H9 (cell line): ENCODE measurements at regions not wholly inside any gene's neighbourhood (a gene's known extent, or its start where the extent isn't known, plus 50 kb on each side); places are given as distances from the start of the nearest gene placed in this dataset.

Experiments used
- DNase-seq: peaks from one replicate; pipeline ENCODE4 v3.0.0-alpha.2; 2017
- H2AFZ ChIP-seq: one replicate; pipeline ENCODE4 v1.6.1; 2013; ENCODE audit warnings: mild to moderate bottlenecking, low read length, control low read depth, moderate library complexity
- H2AK5ac ChIP-seq: 2 replicates; pipeline ENCODE4 v1.6.1; 2013; ENCODE audit warnings: low read length, control low read depth, mixed read lengths; ENCODE audit not compliant: insufficient read length
- H2BK120ac ChIP-seq: one replicate; pipeline ENCODE4 v1.6.1; 2013; ENCODE audit warnings: low read depth, mild to moderate bottlenecking, low read length, control low read depth, inconsistent platforms; ENCODE audit not compliant: poor library complexity, severe bottlenecking
- H2BK12ac ChIP-seq: 2 replicates; pipeline ENCODE4 v1.6.1; 2013; ENCODE audit warnings: low read length, control low read depth, mixed read lengths, low read depth; ENCODE audit not compliant: insufficient read length
- H2BK15ac ChIP-seq: 2 replicates; pipeline ENCODE4 v1.6.1; 2013; ENCODE audit warnings: low read depth, low read length, control low read depth
- H2BK20ac ChIP-seq: one replicate; pipeline ENCODE4 v1.6.1; 2013; ENCODE audit warnings: low read depth, mild to moderate bottlenecking, low read length, control low read depth, inconsistent platforms; ENCODE audit not compliant: poor library complexity, severe bottlenecking
- H2BK5ac ChIP-seq: 2 replicates; pipeline ENCODE4 v1.6.1; 2013; ENCODE audit warnings: low read length, control low read depth, mixed read lengths; ENCODE audit not compliant: insufficient read length
- H3K14ac ChIP-seq: 2 replicates; pipeline ENCODE4 v1.6.1; 2013; ENCODE audit warnings: low read length, control low read depth; ENCODE audit not compliant: insufficient read depth
- H3K18ac ChIP-seq: 2 replicates; pipeline ENCODE4 v1.6.1; 2013; ENCODE audit warnings: low read depth, mild to moderate bottlenecking, mixed read lengths, low read length, control low read depth; ENCODE audit not compliant: insufficient read length
- H3K23ac ChIP-seq: 2 replicates; pipeline ENCODE4 v1.6.1; 2013; ENCODE audit warnings: low read length, control low read depth, mixed read lengths, low read depth; ENCODE audit not compliant: insufficient read length
- H3K23me2 ChIP-seq: 2 replicates; pipeline ENCODE4 v1.6.1; 2013; ENCODE audit warnings: low read depth, mild to moderate bottlenecking, mixed read lengths, low read length, control low read depth; ENCODE audit not compliant: insufficient read length, poor library complexity, severe bottlenecking
- H3K27ac ChIP-seq: 2 replicates; pipeline ENCODE4 v1.5.1; 2013; ENCODE audit warnings: low read length, control low read depth, mixed read lengths, low read depth; ENCODE audit not compliant: insufficient read length
- H3K27me3 ChIP-seq: 2 replicates; pipeline ENCODE4 v1.6.1; 2013; ENCODE audit warnings: low read length, control low read depth, inconsistent platforms; ENCODE audit not compliant: insufficient read depth
- H3K4ac ChIP-seq: 2 replicates; pipeline ENCODE4 v1.6.1; 2013; ENCODE audit warnings: low read depth, mild to moderate bottlenecking, control low read depth, inconsistent platforms, low read length, moderate library complexity
- H3K4me1 ChIP-seq: 2 replicates; pipeline ENCODE4 v1.6.1; 2013; ENCODE audit warnings: low read length, control low read depth, inconsistent platforms; ENCODE audit not compliant: insufficient read depth
- H3K4me2 ChIP-seq: 2 replicates; pipeline ENCODE4 v1.6.1; 2013; ENCODE audit warnings: low read length, control low read depth, mixed read lengths; ENCODE audit not compliant: insufficient read length, insufficient read depth
- H3K56ac ChIP-seq: 2 replicates; pipeline ENCODE4 v1.6.1; 2013; ENCODE audit warnings: low read depth, mild to moderate bottlenecking, mixed read lengths, low read length, control low read depth; ENCODE audit not compliant: insufficient read length
- H3K79me1 ChIP-seq: 2 replicates; pipeline ENCODE4 v1.6.1; 2013; ENCODE audit warnings: low read depth, mild to moderate bottlenecking, moderate library complexity, low read length, control low read depth, inconsistent platforms; ENCODE audit not compliant: insufficient read depth, poor library complexity, severe bottlenecking
- H3K79me2 ChIP-seq: 2 replicates; pipeline ENCODE4 v1.6.1; 2013; ENCODE audit warnings: low read length, control low read depth, inconsistent platforms; ENCODE audit not compliant: insufficient read depth
- H3K9ac ChIP-seq: 2 replicates; pipeline ENCODE4 v1.6.1; 2013; ENCODE audit warnings: low read length, control low read depth, mixed read lengths; ENCODE audit not compliant: insufficient read length; ENCODE audit errors: extremely low read depth
- H3K9me3 ChIP-seq: one replicate; pipeline ENCODE4 v1.6.1; 2013; ENCODE audit warnings: low read depth, low read length, inconsistent platforms; ENCODE audit not compliant: control insufficient read depth
- H3T11ph ChIP-seq: one replicate; pipeline ENCODE4 v1.6.1; 2013; ENCODE audit warnings: mild to moderate bottlenecking, low read length, control low read depth, inconsistent platforms
- H4K20me1 ChIP-seq: one replicate; pipeline ENCODE4 v1.6.1; 2013; ENCODE audit not compliant: control insufficient read depth, insufficient read length, insufficient read depth
- H4K5ac ChIP-seq: 2 replicates; pipeline ENCODE4 v1.6.1; 2013; ENCODE audit warnings: low read depth, mild to moderate bottlenecking, mixed read lengths, low read length, control low read depth; ENCODE audit not compliant: insufficient read length
- H4K8ac ChIP-seq: replicated peaks from 2 replicates; pipeline ENCODE4 v1.6.1; 2013; ENCODE audit warnings: low read length, control low read depth, mixed read lengths, low read depth; ENCODE audit not compliant: insufficient read length
- H4K91ac ChIP-seq: 2 replicates; pipeline ENCODE4 v1.6.1; 2013; ENCODE audit warnings: low read depth, mild to moderate bottlenecking, moderate library complexity, mixed read lengths, low read length, control low read depth; ENCODE audit not compliant: insufficient read length
- H3K27ac Mint-ChIP-seq, 3 experiments: 2 replicates in 2 of 3; 3 replicates in 1 of 3; pipeline ENCODE4 v1.8.0; 2020 to 2021; ENCODE audit warnings: mixed read lengths in 3 of 3, mild to moderate bottlenecking in 1 of 3, moderate library complexity in 1 of 3
- H3K27me3 Mint-ChIP-seq: 2 replicates; pipeline ENCODE4 v1.8.0; 2021; ENCODE audit warnings: low read depth, mild to moderate bottlenecking, moderate library complexity, mixed read lengths
- H3K36me3 Mint-ChIP-seq, 3 experiments: 2 replicates in 2 of 3; 3 replicates in 1 of 3; pipeline ENCODE4 v1.8.0; 2020 to 2021; ENCODE audit warnings: low read depth in 3 of 3, mixed read lengths in 3 of 3; ENCODE audit not compliant: insufficient read depth in 1 of 3
- H3K4me1 Mint-ChIP-seq, 2 experiments: 2 replicates each; pipeline ENCODE4 v1.8.0; 2020; ENCODE audit warnings: mixed read lengths in 2 of 2
- H3K4me3 Mint-ChIP-seq, 2 experiments: 2 replicates in 1 of 2; 3 replicates in 1 of 2; pipeline ENCODE4 v1.8.0; 2020 to 2021; ENCODE audit warnings: mild to moderate bottlenecking in 2 of 2, mixed read lengths in 2 of 2, moderate library complexity in 1 of 2
- H3K9me3 Mint-ChIP-seq, 2 experiments: 2 replicates in 1 of 2; 3 replicates in 1 of 2; pipeline ENCODE4 v1.8.0; 2020; ENCODE audit warnings: mild to moderate bottlenecking in 2 of 2, mixed read lengths in 2 of 2, moderate library complexity in 1 of 2
- WGBS: extraction: QIAGEN DNeasy Blood & Tissue Kit; methylation state at CpG from one replicate; pipeline ENCODE4 v1.1.7; 2013; ENCODE audit warnings: missing lambda C conversion rate, low lambda C conversion rate, mixed read lengths; ENCODE audit not compliant: insufficient read length; ENCODE audit errors: extremely low coverage; 5-methylcytosine and 5-hydroxymethylcytosine counted together
- TF ChIP-seq, protein P1 (sequence below): fragments of 200-600 bp; sonication (generic); conservative IDR thresholded peaks from 3 replicates; pipeline ENCODE4 v1.8.0; 2021; ENCODE audit warnings: antibody characterized with exemption, mild to moderate bottlenecking

DNA sequence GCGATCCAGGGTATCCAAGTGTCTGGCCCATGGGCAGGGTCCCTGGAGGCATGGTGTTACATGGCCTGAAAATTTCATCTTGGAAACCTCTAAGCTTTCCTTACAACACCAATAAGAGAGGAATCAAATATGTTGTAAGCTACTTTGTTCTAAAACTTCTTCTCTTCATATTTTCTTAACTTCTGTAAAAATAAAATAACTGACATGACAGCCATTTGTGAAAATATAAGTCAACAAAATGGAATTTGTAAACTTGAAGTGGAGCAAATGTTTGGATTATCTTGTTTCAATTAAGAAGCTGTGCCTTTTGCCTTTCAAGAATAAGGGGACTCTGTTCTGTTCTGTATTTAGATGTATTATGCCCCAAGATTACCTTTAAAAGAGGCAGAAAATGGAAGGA lies 319.7 kb downstream of the LPIN1 start:
- Histone ChIP-seq H4K20me1 (no peaks in the 10 kb centered on the region), H2BK120ac (no peak overlapping the region), H3K79me1 (no peaks in the 10 kb centered on the region), H3K23me2 (no peaks in the 10 kb centered on the region), H2AFZ (no peak overlapping the region), H4K8ac (no peak overlapping the region), H3K27me3 (no peaks in the 10 kb centered on the region), H3K79me2 (no peaks in the 10 kb centered on the region), H4K5ac (no peak overlapping the region), H2BK5ac (no peak overlapping the region), H3K4me2 (no peak overlapping the region), H3K9ac (no peak overlapping the region), H2BK12ac (no peak overlapping the region), H3K14ac (no peak overlapping the region), H3K9me3 (no peaks in the 10 kb centered on the region), H3K4ac (no peak overlapping the region), H3K27ac (no peak overlapping the region), H3K56ac (no peak overlapping the region), H3K23ac (no peak overlapping the region), H3K18ac (no peak overlapping the region), H3T11ph (no peak overlapping the region), H3K4me1 (no peaks in the 10 kb centered on the region), H2BK15ac (no peak overlapping the region), H2AK5ac (no peak overlapping the region), H4K91ac (no peak overlapping the region), H2BK20ac (no peak overlapping the region)
- DNase-seq: no peak
- H3K9me3 Mint-ChIP-seq: peaks cover 3% of the 10 kb centered on the region in 2 experiments; a peak in 3 of 5 replicates
- no CpG with 5 or more reads among the region's 1 CpG for WGBS
- H3K27ac Mint-ChIP-seq: no peak overlapping the region
- TF ChIP-seq, protein P1, sequence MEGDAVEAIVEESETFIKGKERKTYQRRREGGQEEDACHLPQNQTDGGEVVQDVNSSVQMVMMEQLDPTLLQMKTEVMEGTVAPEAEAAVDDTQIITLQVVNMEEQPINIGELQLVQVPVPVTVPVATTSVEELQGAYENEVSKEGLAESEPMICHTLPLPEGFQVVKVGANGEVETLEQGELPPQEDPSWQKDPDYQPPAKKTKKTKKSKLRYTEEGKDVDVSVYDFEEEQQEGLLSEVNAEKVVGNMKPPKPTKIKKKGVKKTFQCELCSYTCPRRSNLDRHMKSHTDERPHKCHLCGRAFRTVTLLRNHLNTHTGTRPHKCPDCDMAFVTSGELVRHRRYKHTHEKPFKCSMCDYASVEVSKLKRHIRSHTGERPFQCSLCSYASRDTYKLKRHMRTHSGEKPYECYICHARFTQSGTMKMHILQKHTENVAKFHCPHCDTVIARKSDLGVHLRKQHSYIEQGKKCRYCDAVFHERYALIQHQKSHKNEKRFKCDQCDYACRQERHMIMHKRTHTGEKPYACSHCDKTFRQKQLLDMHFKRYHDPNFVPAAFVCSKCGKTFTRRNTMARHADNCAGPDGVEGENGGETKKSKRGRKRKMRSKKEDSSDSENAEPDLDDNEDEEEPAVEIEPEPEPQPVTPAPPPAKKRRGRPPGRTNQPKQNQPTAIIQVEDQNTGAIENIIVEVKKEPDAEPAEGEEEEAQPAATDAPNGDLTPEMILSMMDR: no peak
- no peaks in the 10 kb centered on the region for H3K36me3 Mint-ChIP-seq
- H3K4me1 Mint-ChIP-seq: peaks cover 14 to 19% of the 10 kb centered on the region in 2 experiments
- H3K4me3 Mint-ChIP-seq: no peak overlapping the region
- H3K27me3 Mint-ChIP-seq: no peaks in the 10 kb centered on the region; the same call in 1 of the 2 replicates
